ENCODE measurements at regions not wholly inside any gene's neighbourhood (a gene's known extent, or its start where the extent isn't known, plus 50 kb on each side); places are given as distances from the start of the nearest gene placed in this dataset.
A peak's percentile ranks its signal among the peaks of the same experiment; 100 is the strongest.

- DNase-seq, result no peak
These were observed 260.9 kb upstream of the CHD6 start for GRCh38 chr20:41879123-41879522.

GRCh38 chr20:41877911-41878310, 259.7 kb upstream of the CHD6 start:
- no peak for DNase-seq

GRCh38 chr20:41874658-41875057, 256.5 kb upstream of the CHD6 start:
- DNase-seq, result no peak

GRCh38 chr20:41872930-41873329, 254.8 kb upstream of the CHD6 start:
- DNase-seq, result peak; percentile 59

- no peak for DNase-seq
These were observed 252.8 kb upstream of the CHD6 start for GRCh38 chr20:41870869-41871462.

GRCh38 chr20:41869261-41869660, 251.1 kb upstream of the CHD6 start:
- no peak for DNase-seq

- no peak for DNase-seq
These were observed 247.8 kb upstream of the CHD6 start for GRCh38 chr20:41865938-41866337.

- no peak for DNase-seq
These were observed 244.3 kb upstream of the CHD6 start for GRCh38 chr20:41862476-41862875.

- peak; percentile 11 for DNase-seq
These were observed 243.7 kb upstream of the CHD6 start for GRCh38 chr20:41861772-41862422.

- DNase-seq, result no peak
These were observed 236.6 kb upstream of the CHD6 start for GRCh38 chr20:41854765-41855164.

GRCh38 chr20:41853806-41854205, 235.6 kb upstream of the CHD6 start:
- no peak for DNase-seq

GRCh38 chr20:41848180-41848579, 230.0 kb upstream of the CHD6 start:
- no peak for DNase-seq

- DNase-seq, result no peak
These were observed 219.6 kb upstream of the CHD6 start for GRCh38 chr20:41837669-41838224.

GRCh38 chr20:41833739-41834138, 215.6 kb upstream of the CHD6 start:
- no peak for DNase-seq

GRCh38 chr20:41830702-41831101, 212.5 kb upstream of the CHD6 start:
- no peak for DNase-seq

- DNase-seq, result no peak
These were observed 201.3 kb upstream of the CHD6 start for GRCh38 chr20:41819436-41819835.

- no peak for DNase-seq
These were observed 200.8 kb upstream of the CHD6 start for GRCh38 chr20:41818991-41819390.

GRCh38 chr20:41818369-41818768, 200.2 kb upstream of the CHD6 start:
- DNase-seq, result no peak

GRCh38 chr20:41811456-41811855, 193.3 kb upstream of the CHD6 start:
- no peak for DNase-seq

GRCh38 chr20:41800040-41800439, 181.9 kb upstream of the CHD6 start:
- no peak for DNase-seq

GRCh38 chr20:41798930-41799502, 180.8 kb upstream of the CHD6 start:
- no peak for DNase-seq

- DNase-seq, result no peak
These were observed 168.0 kb upstream of the CHD6 start for GRCh38 chr20:41786158-41786557.

- DNase-seq, result peak; percentile 28
These were observed 166.2 kb upstream of the CHD6 start for GRCh38 chr20:41784209-41784958.
